IMR-90 (cell line): ENCODE measurements at regions not wholly inside any gene's neighbourhood (a gene's known extent, or its start where the extent isn't known, plus 50 kb on each side); places are given as distances from the start of the nearest gene placed in this dataset.
"Not testable (repeated sequence)": the region's sequence is repeated elsewhere in the genome, so short reads cannot be mapped to it uniquely, and the experiment has no call there.

Experiments
- ATAC-seq: fragments of 200-7000 bp; cut with Tn5 transposase; 2 replicates; pipeline ENCODE4 v1.9.1; 2020; ENCODE audit warnings: low read depth, mild to moderate bottlenecking, moderate library complexity
- BruUV-seq: library from RNA; stranded (reverse); fragments of 400-500 nt; replicated peaks from 2 replicates; lab custom pipeline; 2021; lab: Mats Ljungman, UMichigan
- CTCF ChIA-PET: fragments of 300-600 bp; formaldehyde crosslinking; extraction: SDS; loops from one replicate; lab custom pipeline; 2021; ENCODE audit warnings: antibody characterized with exemption; lab: Yijun Ruan, JAX
- POLR2A ChIA-PET: fragments of 300-600 bp; sonication (Branson Sonifier 250); formaldehyde crosslinking; loops from one replicate; lab custom pipeline; 2022; ENCODE audit warnings: antibody characterized with exemption; ENCODE audit not compliant: unreplicated experiment; lab: Charles Lee
- DNase-seq: peaks from one replicate; pipeline ENCODE4 v3.0.0; 2013
- H2AFZ ChIP-seq: replicated peaks from 2 replicates; pipeline ENCODE3; 2013; ENCODE audit warnings: low read length, mild to moderate bottlenecking; ENCODE audit not compliant: poor library complexity
- H2AK5ac ChIP-seq: 2 replicates; pipeline ENCODE4 v1.6.1; 2013; ENCODE audit warnings: low read depth, low read length, inconsistent platforms
- H2AK9ac ChIP-seq: replicated peaks from 2 replicates; pipeline ENCODE3; 2013; ENCODE audit warnings: mild to moderate bottlenecking, low read depth, low read length, moderate library complexity; ENCODE audit not compliant: poor library complexity
- H2BK120ac ChIP-seq: 2 replicates; pipeline ENCODE4 v1.6.1; 2013; ENCODE audit warnings: low read depth, low read length, inconsistent platforms
- H2BK15ac ChIP-seq: 3 replicates; pipeline ENCODE4 v1.6.1; 2013; ENCODE audit warnings: low read depth, low read length, inconsistent platforms
- H2BK20ac ChIP-seq: 2 replicates; pipeline ENCODE4 v1.6.1; 2013; ENCODE audit warnings: low read depth, mild to moderate bottlenecking, inconsistent platforms, low read length, moderate library complexity
- H2BK5ac ChIP-seq: 2 replicates; pipeline ENCODE4 v1.6.1; 2013; ENCODE audit warnings: mild to moderate bottlenecking, low read depth, low read length, inconsistent platforms; ENCODE audit not compliant: poor library complexity, severe bottlenecking
- H3K14ac ChIP-seq: replicated peaks from 2 replicates; pipeline ENCODE4 v1.6.1; 2013; ENCODE audit warnings: low read depth, low read length, inconsistent platforms
- H3K18ac ChIP-seq: 2 replicates; pipeline ENCODE4 v1.6.1; 2013; ENCODE audit warnings: low read depth, low read length, control low read depth
- H3K23ac ChIP-seq: 2 replicates; pipeline ENCODE4 v1.6.1; 2013; ENCODE audit warnings: low read depth, low read length, inconsistent platforms
- H3K27ac ChIP-seq: 2 replicates; pipeline ENCODE4 v1.5.1; 2013; ENCODE audit warnings: mild to moderate bottlenecking, control low read depth, low read length; ENCODE audit not compliant: insufficient read depth
- H3K27me3 ChIP-seq: 2 replicates; pipeline ENCODE4 v1.6.1; 2013; ENCODE audit warnings: low read length; ENCODE audit not compliant: control insufficient read depth, insufficient read depth
- H3K36me3 ChIP-seq: 2 replicates; pipeline ENCODE4 v1.6.1; 2013; ENCODE audit warnings: low read length, mixed read lengths; ENCODE audit not compliant: control insufficient read depth, insufficient read depth
- H3K4ac ChIP-seq: 2 replicates; pipeline ENCODE4 v1.6.1; 2013; ENCODE audit warnings: low read depth, low read length, inconsistent platforms
- H3K4me1 ChIP-seq: 2 replicates; pipeline ENCODE4 v1.6.1; 2013; ENCODE audit warnings: low read length, mixed read lengths; ENCODE audit not compliant: control insufficient read depth, insufficient read depth
- H3K4me2 ChIP-seq: 2 replicates; pipeline ENCODE4 v1.6.1; 2013; ENCODE audit warnings: low read depth, mild to moderate bottlenecking, control low read depth, low read length, moderate library complexity
- H3K4me3 ChIP-seq: 2 replicates; pipeline ENCODE4 v1.5.1; 2013; ENCODE audit warnings: low read depth, mild to moderate bottlenecking, control low read depth, low read length, moderate library complexity; ENCODE audit not compliant: insufficient read depth
- H3K56ac ChIP-seq: 2 replicates; pipeline ENCODE4 v1.6.1; 2013; ENCODE audit warnings: low read length, inconsistent platforms; ENCODE audit not compliant: insufficient read depth; ENCODE audit errors: extremely low read depth
- H3K79me1 ChIP-seq, 2 experiments: 2 replicates each; pipeline ENCODE4 v1.6.1; 2013; ENCODE audit warnings: low read length in 2 of 2, inconsistent platforms in 1 of 2, low read depth in 1 of 2
- H3K9ac ChIP-seq: 2 replicates; pipeline ENCODE4 v1.6.1; 2013; ENCODE audit warnings: low read depth, low read length, control low read depth
- H3K9me1 ChIP-seq: 2 replicates; pipeline ENCODE4 v1.6.1; 2013; ENCODE audit warnings: low read length, inconsistent platforms; ENCODE audit not compliant: insufficient read depth
- H3K9me3 ChIP-seq: 2 replicates; pipeline ENCODE4 v1.6.1; 2013; ENCODE audit warnings: low read length; ENCODE audit not compliant: control insufficient read depth, insufficient read depth
- H4K20me1 ChIP-seq: 2 replicates; pipeline ENCODE4 v1.6.1; 2013; ENCODE audit warnings: low read length, inconsistent platforms; ENCODE audit not compliant: insufficient read depth
- H4K5ac ChIP-seq: 2 replicates; pipeline ENCODE4 v1.6.1; 2013; ENCODE audit warnings: mild to moderate bottlenecking, low read depth, low read length, control low read depth
- H4K8ac ChIP-seq, 2 experiments: 2 replicates each; pipeline ENCODE4 v1.6.1; 2013; ENCODE audit warnings: low read depth in 2 of 2, low read length in 2 of 2, control low read depth in 1 of 2, inconsistent platforms in 1 of 2
- H4K91ac ChIP-seq: 2 replicates; pipeline ENCODE4 v1.6.1; 2013; ENCODE audit warnings: low read depth, low read length, inconsistent platforms; ENCODE audit not compliant: insufficient read depth
- WGBS, 2 experiments: methylation state at CpG; one replicate each; pipeline versions ENCODE4 v1.1.5 to v1.1.7; 2013; ENCODE audit warnings: missing lambda C conversion rate in 2 of 2; ENCODE audit not compliant: insufficient read length in 1 of 2; ENCODE audit errors: extremely low coverage in 2 of 2; 5-methylcytosine and 5-hydroxymethylcytosine counted together
- dilution Hi-C: fragments of 300-500 bp; cut with HindIII; formaldehyde crosslinking; loops from one replicate; pipeline ENCODE4 v1.14.3; 2018; ENCODE audit warnings: low sequenced_read_pairs; ENCODE audit not compliant: unreplicated experiment
- in situ Hi-C: fragments of 300-500 bp; cut with MboI; formaldehyde crosslinking; loops from 3 replicates; pipeline ENCODE4 v1.14.3; 2019; ENCODE audit warnings: low sequenced_read_pairs, inconsistent platforms, mixed read lengths
- intact Hi-C: fragments of 100-400 bp; cut with micrococcal nuclease; formaldehyde crosslinking; loops from 2 replicates; pipeline ENCODE4 v1.10.0; 2022

- BruUV-seq, H2BK15ac ChIP-seq, H3K56ac ChIP-seq, H4K8ac ChIP-seq, H2BK5ac ChIP-seq, H3K9me1 ChIP-seq, H2BK20ac ChIP-seq, H2BK120ac ChIP-seq, H3K9ac ChIP-seq, H3K27me3 ChIP-seq, H3K4me2 ChIP-seq, H4K5ac ChIP-seq, H2AK5ac ChIP-seq, H3K4me3 ChIP-seq, H3K27ac ChIP-seq, intact Hi-C loops, H4K91ac ChIP-seq, dilution Hi-C loops, ATAC-seq, POLR2A ChIA-PET, H3K23ac ChIP-seq, H3K18ac ChIP-seq, H3K14ac ChIP-seq, H3K9me3 ChIP-seq, CTCF ChIA-PET, H4K20me1 ChIP-seq, H3K79me1 ChIP-seq, H3K36me3 ChIP-seq, H3K4me1 ChIP-seq, DNase-seq, H2AFZ ChIP-seq, H2AK9ac ChIP-seq, H3K4ac ChIP-seq: not testable (repeated sequence)
- WGBS, 2 experiments: no CpG with 5 or more reads among the region's 2 CpGs
- in situ Hi-C loops: loop anchor here (25.0 kb wide), 1 partner anchor 881 kb away; no protein-coding TSS in a partner anchor
Observed at GRCh38 chr1:166493765-166494164, 327.0 kb upstream of the FAM78B start.
